ENCODE measurements at regions not wholly inside any gene's neighbourhood (a gene's known extent, or its start where the extent isn't known, plus 50 kb on each side); places are given as distances from the start of the nearest gene placed in this dataset.
"Not testable (repeated sequence)": the region's sequence is repeated elsewhere in the genome, so short reads cannot be mapped to it uniquely, and the experiment has no call there.

GRCh38 chr20:4318891-4319290 lies 69.8 kb upstream of the ADRA1D start:
- H3K27ac ChIP-seq, result no peak overlapping the region
- no peak for DNase-seq
- H3K36me3 ChIP-seq, result no peaks in the 10 kb centered on the region
- no peaks in the 10 kb centered on the region for H3K4me1 ChIP-seq
- no peak overlapping the region for H3K4me3 ChIP-seq
- intact Hi-C loops (cut with DNase I; ENCODE audit: low total_unique reads), result no loop called here
- TF ChIP-seq CTCF (IDR thresholded peaks at IDR 0.05) (no peak), POLR2A (IDR thresholded peaks at IDR 0.05) (no peak)
- H3K27me3 ChIP-seq, result no peaks in the 10 kb centered on the region
- no peaks in the 10 kb centered on the region for H3K9me3 ChIP-seq

- H3K9me3 ChIP-seq; H3K4me1 ChIP-seq; H3K4me3 ChIP-seq; DNase-seq; intact Hi-C loops (cut with DNase I; ENCODE audit: low total_unique reads); H3K36me3 ChIP-seq; H3K27ac ChIP-seq; H3K27me3 ChIP-seq: not testable (repeated sequence)
Measured at GRCh38 chr20:4310616-4311015, 61.5 kb upstream of the ADRA1D start.

- no peak for TF ChIP-seq CTCF (IDR thresholded peaks at IDR 0.05)
- intact Hi-C loops (cut with DNase I; ENCODE audit: low total_unique reads), result no loop called here
- Histone ChIP-seq H3K36me3 (no peaks in the 10 kb centered on the region), H3K27ac (no peak overlapping the region), H3K9me3 (no peaks in the 10 kb centered on the region), H3K27me3 (no peaks in the 10 kb centered on the region), H3K4me3 (no peak overlapping the region), H3K4me1 (no peaks in the 10 kb centered on the region)
- DNase-seq, result no peak
Measured at GRCh38 chr20:4306206-4306605, 57.1 kb upstream of the ADRA1D start.

- H3K27me3 ChIP-seq, result no peaks in the 10 kb centered on the region
- H3K9me3 ChIP-seq, result no peaks in the 10 kb centered on the region
- H3K4me1 ChIP-seq, result no peaks in the 10 kb centered on the region
- no peaks in the 10 kb centered on the region for H3K36me3 ChIP-seq
- H3K27ac ChIP-seq, result no peak overlapping the region
- DNase-seq, result no peak
- intact Hi-C loops (cut with DNase I; ENCODE audit: low total_unique reads), result no loop called here
- no peak overlapping the region for H3K4me3 ChIP-seq
- no peak for TF ChIP-seq CTCF (IDR thresholded peaks at IDR 0.05)
- TF ChIP-seq POLR2A (IDR thresholded peaks at IDR 0.05), result no peak
Measured at GRCh38 chr20:4305091-4305490, 56.0 kb upstream of the ADRA1D start.

- TF ChIP-seq POLR2A (IDR thresholded peaks at IDR 0.05) (no peak), CTCF (IDR thresholded peaks at IDR 0.05) (no peak)
- Histone ChIP-seq H3K27me3 (no peaks in the 10 kb centered on the region), H3K27ac (no peak overlapping the region), H3K4me3 (no peak overlapping the region), H3K9me3 (no peaks in the 10 kb centered on the region), H3K4me1 (no peaks in the 10 kb centered on the region), H3K36me3 (no peaks in the 10 kb centered on the region)
- intact Hi-C loops (cut with DNase I; ENCODE audit: low total_unique reads), result no loop called here
- no peak for DNase-seq
Measured at GRCh38 chr20:4304601-4305000, 55.5 kb upstream of the ADRA1D start.

- H3K4me3 ChIP-seq, result no peak overlapping the region
- no peak for TF ChIP-seq CTCF (IDR thresholded peaks at IDR 0.05)
- TF ChIP-seq POLR2A (IDR thresholded peaks at IDR 0.05), result no peak
Measured at GRCh38 chr20:4303136-4303535, 54.0 kb upstream of the ADRA1D start.

More at GRCh38 chr20:4303136-4303535, 54.0 kb upstream of the ADRA1D start:
- no peaks in the 10 kb centered on the region for H3K9me3 ChIP-seq
- no peaks in the 10 kb centered on the region for H3K36me3 ChIP-seq
- no peaks in the 10 kb centered on the region for H3K4me1 ChIP-seq
- DNase-seq, result no peak
- H3K27me3 ChIP-seq, result no peaks in the 10 kb centered on the region
- H3K27ac ChIP-seq, result no peak overlapping the region
- intact Hi-C loops (cut with DNase I; ENCODE audit: low total_unique reads), result no loop called here

Measured in uterus (tissue), 3 donors.